H9 (cell line): ENCODE measurements at regions not wholly inside any gene's neighbourhood (a gene's known extent, or its start where the extent isn't known, plus 50 kb on each side); places are given as distances from the start of the nearest gene placed in this dataset.

ENCODE experiments used
- DNase-seq: peaks from one replicate; pipeline ENCODE4 v3.0.0-alpha.2; 2017
- H2AFZ ChIP-seq: one replicate; pipeline ENCODE4 v1.6.1; 2013; ENCODE audit warnings: mild to moderate bottlenecking, low read length, control low read depth, moderate library complexity
- H2AK5ac ChIP-seq: 2 replicates; pipeline ENCODE4 v1.6.1; 2013; ENCODE audit warnings: low read length, control low read depth, mixed read lengths; ENCODE audit not compliant: insufficient read length
- H2BK120ac ChIP-seq: one replicate; pipeline ENCODE4 v1.6.1; 2013; ENCODE audit warnings: low read depth, mild to moderate bottlenecking, low read length, control low read depth, inconsistent platforms; ENCODE audit not compliant: poor library complexity, severe bottlenecking
- H2BK12ac ChIP-seq: 2 replicates; pipeline ENCODE4 v1.6.1; 2013; ENCODE audit warnings: low read length, control low read depth, mixed read lengths, low read depth; ENCODE audit not compliant: insufficient read length
- H2BK15ac ChIP-seq: 2 replicates; pipeline ENCODE4 v1.6.1; 2013; ENCODE audit warnings: low read depth, low read length, control low read depth
- H2BK20ac ChIP-seq: one replicate; pipeline ENCODE4 v1.6.1; 2013; ENCODE audit warnings: low read depth, mild to moderate bottlenecking, low read length, control low read depth, inconsistent platforms; ENCODE audit not compliant: poor library complexity, severe bottlenecking
- H2BK5ac ChIP-seq: 2 replicates; pipeline ENCODE4 v1.6.1; 2013; ENCODE audit warnings: low read length, control low read depth, mixed read lengths; ENCODE audit not compliant: insufficient read length
- H3K14ac ChIP-seq: 2 replicates; pipeline ENCODE4 v1.6.1; 2013; ENCODE audit warnings: low read length, control low read depth; ENCODE audit not compliant: insufficient read depth
- H3K18ac ChIP-seq: 2 replicates; pipeline ENCODE4 v1.6.1; 2013; ENCODE audit warnings: low read depth, mild to moderate bottlenecking, mixed read lengths, low read length, control low read depth; ENCODE audit not compliant: insufficient read length
- H3K23ac ChIP-seq: 2 replicates; pipeline ENCODE4 v1.6.1; 2013; ENCODE audit warnings: low read length, control low read depth, mixed read lengths, low read depth; ENCODE audit not compliant: insufficient read length
- H3K23me2 ChIP-seq: 2 replicates; pipeline ENCODE4 v1.6.1; 2013; ENCODE audit warnings: low read depth, mild to moderate bottlenecking, mixed read lengths, low read length, control low read depth; ENCODE audit not compliant: insufficient read length, poor library complexity, severe bottlenecking
- H3K27ac ChIP-seq: 2 replicates; pipeline ENCODE4 v1.5.1; 2013; ENCODE audit warnings: low read length, control low read depth, mixed read lengths, low read depth; ENCODE audit not compliant: insufficient read length
- H3K27me3 ChIP-seq: 2 replicates; pipeline ENCODE4 v1.6.1; 2013; ENCODE audit warnings: low read length, control low read depth, inconsistent platforms; ENCODE audit not compliant: insufficient read depth
- H3K4ac ChIP-seq: 2 replicates; pipeline ENCODE4 v1.6.1; 2013; ENCODE audit warnings: low read depth, mild to moderate bottlenecking, control low read depth, inconsistent platforms, low read length, moderate library complexity
- H3K4me1 ChIP-seq: 2 replicates; pipeline ENCODE4 v1.6.1; 2013; ENCODE audit warnings: low read length, control low read depth, inconsistent platforms; ENCODE audit not compliant: insufficient read depth
- H3K4me2 ChIP-seq: 2 replicates; pipeline ENCODE4 v1.6.1; 2013; ENCODE audit warnings: low read length, control low read depth, mixed read lengths; ENCODE audit not compliant: insufficient read length, insufficient read depth
- H3K56ac ChIP-seq: 2 replicates; pipeline ENCODE4 v1.6.1; 2013; ENCODE audit warnings: low read depth, mild to moderate bottlenecking, mixed read lengths, low read length, control low read depth; ENCODE audit not compliant: insufficient read length
- H3K79me1 ChIP-seq: 2 replicates; pipeline ENCODE4 v1.6.1; 2013; ENCODE audit warnings: low read depth, mild to moderate bottlenecking, moderate library complexity, low read length, control low read depth, inconsistent platforms; ENCODE audit not compliant: insufficient read depth, poor library complexity, severe bottlenecking
- H3K79me2 ChIP-seq: 2 replicates; pipeline ENCODE4 v1.6.1; 2013; ENCODE audit warnings: low read length, control low read depth, inconsistent platforms; ENCODE audit not compliant: insufficient read depth
- H3K9ac ChIP-seq: 2 replicates; pipeline ENCODE4 v1.6.1; 2013; ENCODE audit warnings: low read length, control low read depth, mixed read lengths; ENCODE audit not compliant: insufficient read length; ENCODE audit errors: extremely low read depth
- H3K9me3 ChIP-seq: one replicate; pipeline ENCODE4 v1.6.1; 2013; ENCODE audit warnings: low read depth, low read length, inconsistent platforms; ENCODE audit not compliant: control insufficient read depth
- H3T11ph ChIP-seq: one replicate; pipeline ENCODE4 v1.6.1; 2013; ENCODE audit warnings: mild to moderate bottlenecking, low read length, control low read depth, inconsistent platforms
- H4K20me1 ChIP-seq: one replicate; pipeline ENCODE4 v1.6.1; 2013; ENCODE audit not compliant: control insufficient read depth, insufficient read length, insufficient read depth
- H4K5ac ChIP-seq: 2 replicates; pipeline ENCODE4 v1.6.1; 2013; ENCODE audit warnings: low read depth, mild to moderate bottlenecking, mixed read lengths, low read length, control low read depth; ENCODE audit not compliant: insufficient read length
- H4K8ac ChIP-seq: replicated peaks from 2 replicates; pipeline ENCODE4 v1.6.1; 2013; ENCODE audit warnings: low read length, control low read depth, mixed read lengths, low read depth; ENCODE audit not compliant: insufficient read length
- H4K91ac ChIP-seq: 2 replicates; pipeline ENCODE4 v1.6.1; 2013; ENCODE audit warnings: low read depth, mild to moderate bottlenecking, moderate library complexity, mixed read lengths, low read length, control low read depth; ENCODE audit not compliant: insufficient read length
- H3K27ac Mint-ChIP-seq, 3 experiments: 2 replicates in 2 of 3; 3 replicates in 1 of 3; pipeline ENCODE4 v1.8.0; 2020 to 2021; ENCODE audit warnings: mixed read lengths in 3 of 3, mild to moderate bottlenecking in 1 of 3, moderate library complexity in 1 of 3
- H3K27me3 Mint-ChIP-seq: 2 replicates; pipeline ENCODE4 v1.8.0; 2021; ENCODE audit warnings: low read depth, mild to moderate bottlenecking, moderate library complexity, mixed read lengths
- H3K36me3 Mint-ChIP-seq, 3 experiments: 2 replicates in 2 of 3; 3 replicates in 1 of 3; pipeline ENCODE4 v1.8.0; 2020 to 2021; ENCODE audit warnings: low read depth in 3 of 3, mixed read lengths in 3 of 3; ENCODE audit not compliant: insufficient read depth in 1 of 3
- H3K4me1 Mint-ChIP-seq, 2 experiments: 2 replicates each; pipeline ENCODE4 v1.8.0; 2020; ENCODE audit warnings: mixed read lengths in 2 of 2
- H3K4me3 Mint-ChIP-seq, 2 experiments: 2 replicates in 1 of 2; 3 replicates in 1 of 2; pipeline ENCODE4 v1.8.0; 2020 to 2021; ENCODE audit warnings: mild to moderate bottlenecking in 2 of 2, mixed read lengths in 2 of 2, moderate library complexity in 1 of 2
- H3K9me3 Mint-ChIP-seq, 2 experiments: 2 replicates in 1 of 2; 3 replicates in 1 of 2; pipeline ENCODE4 v1.8.0; 2020; ENCODE audit warnings: mild to moderate bottlenecking in 2 of 2, mixed read lengths in 2 of 2, moderate library complexity in 1 of 2
- WGBS: extraction: QIAGEN DNeasy Blood & Tissue Kit; methylation state at CpG from one replicate; pipeline ENCODE4 v1.1.7; 2013; ENCODE audit warnings: missing lambda C conversion rate, low lambda C conversion rate, mixed read lengths; ENCODE audit not compliant: insufficient read length; ENCODE audit errors: extremely low coverage; 5-methylcytosine and 5-hydroxymethylcytosine counted together
- TF ChIP-seq, protein P1 (sequence below): fragments of 200-600 bp; sonication (generic); conservative IDR thresholded peaks from 3 replicates; pipeline ENCODE4 v1.8.0; 2021; ENCODE audit warnings: antibody characterized with exemption, mild to moderate bottlenecking

DNA sequence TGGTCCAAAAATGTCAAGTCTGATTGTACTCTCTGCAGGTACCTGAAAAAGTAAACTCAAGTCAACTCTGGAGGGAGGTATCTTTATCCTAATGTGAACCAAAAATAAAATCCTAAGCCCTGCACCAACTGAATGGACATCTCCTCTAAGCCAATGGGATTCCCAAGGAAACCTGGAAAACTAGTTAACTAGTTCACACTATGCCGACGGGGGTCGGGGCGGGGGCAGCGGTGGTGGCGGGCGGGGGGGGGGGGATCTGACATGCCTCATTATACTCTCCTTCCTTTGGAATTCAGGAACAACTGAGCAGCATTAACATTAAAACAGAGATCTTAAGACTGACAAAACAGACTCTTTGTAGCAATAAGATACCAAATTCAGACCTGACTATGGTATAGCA is 452.6 kb upstream of the CAMK1G start:
- TF ChIP-seq, protein P1, sequence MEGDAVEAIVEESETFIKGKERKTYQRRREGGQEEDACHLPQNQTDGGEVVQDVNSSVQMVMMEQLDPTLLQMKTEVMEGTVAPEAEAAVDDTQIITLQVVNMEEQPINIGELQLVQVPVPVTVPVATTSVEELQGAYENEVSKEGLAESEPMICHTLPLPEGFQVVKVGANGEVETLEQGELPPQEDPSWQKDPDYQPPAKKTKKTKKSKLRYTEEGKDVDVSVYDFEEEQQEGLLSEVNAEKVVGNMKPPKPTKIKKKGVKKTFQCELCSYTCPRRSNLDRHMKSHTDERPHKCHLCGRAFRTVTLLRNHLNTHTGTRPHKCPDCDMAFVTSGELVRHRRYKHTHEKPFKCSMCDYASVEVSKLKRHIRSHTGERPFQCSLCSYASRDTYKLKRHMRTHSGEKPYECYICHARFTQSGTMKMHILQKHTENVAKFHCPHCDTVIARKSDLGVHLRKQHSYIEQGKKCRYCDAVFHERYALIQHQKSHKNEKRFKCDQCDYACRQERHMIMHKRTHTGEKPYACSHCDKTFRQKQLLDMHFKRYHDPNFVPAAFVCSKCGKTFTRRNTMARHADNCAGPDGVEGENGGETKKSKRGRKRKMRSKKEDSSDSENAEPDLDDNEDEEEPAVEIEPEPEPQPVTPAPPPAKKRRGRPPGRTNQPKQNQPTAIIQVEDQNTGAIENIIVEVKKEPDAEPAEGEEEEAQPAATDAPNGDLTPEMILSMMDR = no peak
- H3K14ac ChIP-seq = no peak overlapping the region
- no peak overlapping the region for H2BK5ac ChIP-seq
- H2BK120ac ChIP-seq = no peak overlapping the region
- H3K18ac ChIP-seq = no peak overlapping the region
- H3K56ac ChIP-seq = no peak overlapping the region
- Mint-ChIP-seq H3K27ac (peak overlapping the region in 1 of 3 experiments; percentile 52; a peak in 3 of 7 replicates), H3K27me3 (no peaks in the 10 kb centered on the region; the same call in 1 of the 2 replicates), H3K9me3 (peaks cover 26 to 37% of the 10 kb centered on the region in 2 experiments), H3K4me3 (no peak overlapping the region), H3K4me1 (peaks cover 34 to 41% of the 10 kb centered on the region in 2 experiments), H3K36me3 (peaks cover 14 to 31% (median 15%) of the 10 kb centered on the region in 3 experiments)
- no peak overlapping the region for H4K8ac ChIP-seq
- no peak overlapping the region for H4K91ac ChIP-seq
- H3K23ac ChIP-seq = no peak overlapping the region
- no peak overlapping the region for H3K9ac ChIP-seq
- no peak overlapping the region for H2BK20ac ChIP-seq
- H3K79me2 ChIP-seq = no peaks in the 10 kb centered on the region
- H2AFZ ChIP-seq = no peak overlapping the region
- no peak overlapping the region for H3K4ac ChIP-seq
- no peak overlapping the region for H2AK5ac ChIP-seq
- no peak overlapping the region for H2BK15ac ChIP-seq
- no peak overlapping the region for H3K27ac ChIP-seq
- no peak overlapping the region for H3K4me2 ChIP-seq
- H4K20me1 ChIP-seq = no peaks in the 10 kb centered on the region
- no peaks in the 10 kb centered on the region; the same call in 1 of the 2 replicates for H3K4me1 ChIP-seq
- H4K5ac ChIP-seq = no peak overlapping the region
- no peak overlapping the region for H2BK12ac ChIP-seq
- H3K23me2 ChIP-seq = no peaks in the 10 kb centered on the region
- no peaks in the 10 kb centered on the region for H3K27me3 ChIP-seq
- H3T11ph ChIP-seq = no peak overlapping the region
- no peaks in the 10 kb centered on the region for H3K79me1 ChIP-seq
- H3K9me3 ChIP-seq = no peaks in the 10 kb centered on the region
- peak; percentile 45 for DNase-seq
- WGBS = no CpG with 5 or more reads among the region's 7 CpGs
